DMS114 treated with DMSO at 0.1 percent for 48 hours (cell line): ENCODE measurements at regions not wholly inside any gene's neighbourhood (a gene's known extent, or its start where the extent isn't known, plus 50 kb on each side); places are given as distances from the start of the nearest gene placed in this dataset.
"Not testable (repeated sequence)": the region's sequence is repeated elsewhere in the genome, so short reads cannot be mapped to it uniquely, and the experiment has no call there.

ENCODE experiments used
- DNase-seq: peaks from one replicate; lab custom pipeline; 2025; ENCODE audit not compliant: unreplicated experiment; lab: John Stamatoyannopoulos, UW

- DNase-seq, result no peak
These were observed 155.2 kb downstream of the FOXD2 start for GRCh38 chr1:47593013-47593568.

DNA sequence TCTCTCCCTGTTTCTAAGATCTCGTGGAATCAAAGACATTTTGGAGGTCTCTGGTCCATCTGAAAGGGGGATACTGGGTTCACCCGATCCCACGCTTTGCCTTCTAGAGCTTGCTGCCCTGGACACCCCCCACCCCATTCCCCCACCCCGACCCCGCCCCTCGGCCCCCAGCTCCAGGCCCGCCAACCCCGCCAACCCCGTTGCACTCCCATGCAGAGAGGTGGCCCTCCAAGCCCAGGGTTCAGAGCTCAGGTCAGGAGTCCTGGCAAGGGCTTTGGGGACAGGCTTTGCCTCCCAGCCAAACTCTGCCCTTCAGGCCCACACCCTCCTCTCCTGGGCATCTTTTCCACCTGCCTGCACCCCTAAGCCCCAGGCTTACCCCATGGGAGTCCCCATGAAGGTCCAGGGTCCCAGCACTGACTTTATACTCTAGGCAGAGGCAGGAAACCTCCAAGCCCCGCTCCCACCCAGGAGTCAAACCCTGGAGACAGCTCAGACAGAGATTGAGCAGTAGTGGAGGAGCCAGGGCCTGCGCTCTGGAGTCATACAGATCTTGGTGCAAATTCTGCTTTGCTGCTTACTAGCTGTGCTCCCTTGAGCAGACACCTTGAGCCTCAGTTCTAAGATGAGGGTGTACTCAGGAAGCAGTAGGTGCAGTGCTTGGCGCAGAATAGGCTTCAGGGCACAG lies 155.9 kb downstream of the FOXD2 start:
- DNase-seq, result no peak

GRCh38 chr1:47594627-47595026 lies 156.8 kb downstream of the FOXD2 start:
- no peak for DNase-seq

DNA sequence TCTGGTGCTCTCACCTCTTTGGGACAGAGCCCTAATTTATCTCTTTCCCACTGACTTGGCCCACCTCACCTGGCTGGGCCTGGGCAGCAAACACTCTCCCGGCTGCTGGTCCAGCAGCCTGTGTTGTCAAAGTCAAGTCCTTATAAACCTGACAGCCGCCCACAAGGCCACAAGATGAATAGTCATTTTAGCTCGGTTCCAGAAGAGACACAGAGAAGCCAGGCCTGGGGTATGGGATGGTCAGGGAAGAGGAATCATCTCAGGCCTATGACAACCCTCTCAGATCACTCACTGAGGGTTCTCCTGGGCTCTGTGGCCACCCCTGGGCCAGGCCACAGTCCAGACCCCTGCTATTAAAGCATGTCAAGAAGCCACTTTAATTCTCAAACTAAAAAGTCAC lies 158.5 kb downstream of the FOXD2 start:
- no peak for DNase-seq

- no peak for DNase-seq
These were observed 160.5 kb downstream of the FOXD2 start for GRCh38 chr1:47598357-47598756.

DNA sequence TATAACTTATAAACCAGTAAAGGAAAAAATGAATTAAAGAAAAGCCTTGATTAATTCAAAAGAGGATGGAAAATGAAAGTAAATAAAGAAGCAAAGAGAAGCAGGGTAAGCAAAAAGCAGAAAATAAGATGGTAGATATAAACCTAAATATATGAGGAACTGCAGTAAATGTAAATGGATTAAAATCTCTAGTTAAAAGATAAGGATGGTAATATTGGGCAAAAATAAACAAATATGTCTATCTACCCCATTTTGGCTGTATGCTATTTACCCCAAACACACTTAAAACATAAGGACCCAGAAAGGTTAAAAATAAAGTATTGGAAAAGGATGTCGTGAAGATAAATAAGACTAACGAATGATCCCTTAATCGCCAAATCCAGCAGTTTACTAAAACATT lies 161.9 kb downstream of the FOXD2 start:
- no peak for DNase-seq

GRCh38 chr1:47602491-47602890 lies 164.6 kb downstream of the FOXD2 start:
- DNase-seq, result not testable (repeated sequence)

DNA sequence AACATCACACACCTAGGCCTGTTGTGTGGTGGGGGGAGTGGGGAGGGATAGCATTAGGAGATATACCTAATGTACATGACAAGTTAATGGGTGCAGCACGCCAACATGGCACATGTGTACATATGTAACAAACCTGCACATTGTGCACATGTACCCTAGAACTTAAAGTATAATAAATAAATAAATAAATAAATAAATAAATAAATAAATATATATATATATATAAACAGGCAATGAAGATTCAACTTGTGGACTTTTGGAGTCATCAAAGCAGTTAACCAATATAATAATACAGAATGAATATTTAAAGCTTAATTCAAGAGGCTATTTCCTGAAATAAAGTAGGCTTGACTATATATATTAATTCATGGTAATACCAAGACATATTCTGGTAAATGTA lies 167.0 kb downstream of the FOXD2 start:
- not testable (repeated sequence) for DNase-seq

- no peak for DNase-seq
These were observed 170.5 kb downstream of the FOXD2 start for GRCh38 chr1:47608296-47608875.

- DNase-seq, result no peak
These were observed 174.1 kb downstream of the FOXD2 start for GRCh38 chr1:47611992-47612391.

DNA sequence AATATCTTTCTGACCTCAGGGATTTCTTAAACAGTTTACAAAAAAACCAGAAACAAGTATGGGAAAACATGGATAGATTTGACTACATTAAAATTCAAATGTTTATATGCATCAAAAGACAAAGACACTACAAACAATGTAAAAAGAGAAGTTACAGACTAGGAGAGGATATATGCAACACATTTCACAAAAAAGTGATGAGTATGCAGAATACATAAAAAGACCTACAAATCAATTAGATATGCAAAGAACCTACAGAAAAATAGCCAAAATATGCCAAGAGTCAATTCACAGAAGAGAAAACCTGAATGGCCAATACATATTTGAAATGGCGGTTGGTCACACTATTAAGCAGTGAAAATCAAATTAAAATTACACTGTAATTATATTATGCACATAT lies 175.0 kb downstream of the FOXD2 start:
- DNase-seq, result no peak

- no peak for DNase-seq
These were observed 178.2 kb downstream of the FOXD2 start for GRCh38 chr1:47616036-47616435.

DNA sequence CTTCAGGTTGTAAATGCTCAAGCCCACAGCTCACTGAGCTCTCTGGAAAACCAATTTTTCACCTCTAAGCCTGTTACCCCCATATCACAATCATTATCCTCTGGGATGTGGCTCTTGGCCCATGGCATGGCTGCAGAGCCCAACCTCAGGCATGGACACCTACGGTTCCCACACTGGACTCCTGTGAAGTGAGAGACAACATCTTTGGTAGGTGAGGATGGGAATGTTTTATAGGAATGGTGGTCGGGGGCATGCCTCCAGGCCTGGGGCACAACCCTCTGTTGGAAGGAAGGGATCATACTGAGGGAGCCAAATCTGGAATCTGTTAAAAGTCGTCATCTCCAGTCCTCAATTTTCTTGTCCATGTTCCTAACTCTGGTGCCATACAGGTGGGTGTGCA lies 179.1 kb downstream of the FOXD2 start:
- DNase-seq, result no peak

- DNase-seq, result no peak
These were observed 179.8 kb downstream of the FOXD2 start for GRCh38 chr1:47617381-47618221.

- DNase-seq, result no peak
These were observed 180.4 kb downstream of the FOXD2 start for GRCh38 chr1:47618222-47618720.

- DNase-seq, result no peak
These were observed 181.0 kb downstream of the FOXD2 start for GRCh38 chr1:47618830-47619229.

- DNase-seq, result no peak
These were observed 183.6 kb downstream of the FOXD2 start for GRCh38 chr1:47621483-47621882.

- DNase-seq, result no peak
These were observed 184.1 kb downstream of the FOXD2 start for GRCh38 chr1:47621977-47622376.

DNA sequence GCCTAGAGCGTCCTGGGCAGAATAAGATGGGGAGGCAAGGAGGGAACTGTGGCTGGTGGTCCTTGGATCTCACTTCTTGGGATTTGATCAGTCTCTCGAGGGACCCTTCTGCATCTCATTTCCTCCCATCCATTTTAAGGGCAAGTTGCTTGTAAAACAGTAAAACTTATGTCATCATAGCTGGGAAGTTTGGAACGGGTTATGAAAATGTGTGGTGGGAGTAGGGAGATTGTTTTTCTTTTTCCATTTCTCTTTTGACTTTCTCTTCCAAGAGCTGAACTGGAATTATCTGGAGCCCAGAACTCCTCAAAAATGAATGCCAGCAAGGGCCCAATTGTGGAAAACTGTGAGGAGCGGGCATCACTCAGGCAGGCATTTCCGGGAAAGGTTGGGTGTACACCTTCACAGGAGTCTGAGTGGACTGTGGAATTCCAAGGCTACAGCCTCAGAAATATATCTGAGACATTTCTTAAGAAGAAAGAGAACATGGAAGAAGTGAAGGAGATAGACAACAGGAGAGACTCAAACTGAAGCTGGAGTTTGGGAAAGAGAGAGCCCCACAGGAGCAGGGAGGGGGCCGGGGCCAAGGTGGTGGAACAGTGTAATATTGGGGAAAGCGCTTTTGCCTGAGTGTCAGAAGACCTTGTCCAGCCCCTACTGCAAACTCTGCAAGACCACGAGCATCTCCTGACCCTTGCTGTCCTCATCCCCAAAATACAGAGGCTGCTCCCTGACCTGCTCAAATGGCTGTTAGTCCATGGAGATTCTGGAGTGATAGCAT lies 185.1 kb downstream of the FOXD2 start:
- no peak for DNase-seq

DNA sequence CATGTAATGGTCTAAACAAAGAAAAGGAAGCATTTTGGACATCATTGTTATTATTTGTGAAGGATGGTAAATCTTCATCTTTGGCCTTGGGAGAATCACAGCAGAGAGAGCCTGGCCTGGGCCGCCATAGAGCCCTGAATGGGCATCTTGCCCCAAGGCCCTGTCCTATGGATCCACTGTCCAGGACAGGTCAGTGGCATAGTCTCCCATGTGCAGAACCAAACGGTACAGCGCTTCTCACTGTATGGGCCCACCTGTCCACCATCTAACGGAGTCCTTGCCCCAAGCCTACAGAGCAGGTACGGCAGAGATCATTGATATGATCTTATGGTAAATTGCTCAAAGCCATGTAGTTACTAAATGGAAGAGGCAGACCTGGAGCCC lies 185.7 kb downstream of the FOXD2 start:
- DNase-seq, result no peak

- no peak for DNase-seq
These were observed 186.7 kb downstream of the FOXD2 start for GRCh38 chr1:47624531-47624930.
